Panc1 (cell line): ENCODE measurements at regions not wholly inside any gene's neighbourhood (a gene's known extent, or its start where the extent isn't known, plus 50 kb on each side); places are given as distances from the start of the nearest gene placed in this dataset.

Source experiments
- ATAC-seq: fragments of 200-7000 bp; cut with Tn5 transposase; 2 replicates; pipeline ENCODE4 v1.9.1; 2020; ENCODE audit warnings: mild to moderate bottlenecking, moderate library complexity
- BruUV-seq: library from RNA; stranded (reverse); fragments of 400-500 nt; replicated peaks from 2 replicates; lab custom pipeline; 2021; lab: Mats Ljungman, UMichigan
- CTCF ChIA-PET: fragments of 300-600 bp; sonication (Branson Sonifier 250); formaldehyde crosslinking; loops from one replicate; lab custom pipeline; 2022; ENCODE audit warnings: antibody characterized with exemption; lab: Charles Lee
- POLR2A ChIA-PET: fragments of 300-600 bp; sonication (Branson Sonifier 250); formaldehyde crosslinking; loops from one replicate; lab custom pipeline; 2022; ENCODE audit warnings: antibody characterized with exemption; lab: Charles Lee
- DNase-seq: peaks from one replicate; pipeline ENCODE4 v3.0.0-alpha.2; 2010; ENCODE audit warnings: low read depth, low spot score
- H3K27ac ChIP-seq: 2 replicates; pipeline ENCODE4 v1.5.1; 2011; ENCODE audit warnings: mild to moderate bottlenecking, low read length, inconsistent platforms
- H3K27me3 ChIP-seq: fragments of 200-500 bp; sonication (Bioruptor generic); 2 replicates; pipeline ENCODE4 v1.6.0; 2014; ENCODE audit warnings: low read length, inconsistent platforms; ENCODE audit not compliant: control insufficient read depth, insufficient read depth
- H3K36me3 ChIP-seq: fragments of 200-500 bp; sonication (Bioruptor generic); 2 replicates; pipeline ENCODE4 v1.5.1; 2014; ENCODE audit warnings: inconsistent platforms, mild to moderate bottlenecking, low read length, moderate library complexity; ENCODE audit not compliant: control insufficient read depth, insufficient read depth
- H3K4me1 ChIP-seq: 2 replicates; pipeline ENCODE4 v1.5.1; 2011; ENCODE audit warnings: inconsistent platforms, mild to moderate bottlenecking, low read length, moderate library complexity; ENCODE audit not compliant: control insufficient read depth, insufficient read depth
- H3K4me3 ChIP-seq, 2 experiments: 2 replicates each; pipeline ENCODE4 v1.5.1; 2011 to 2012; ENCODE audit warnings: low read depth in 2 of 2, low read length in 2 of 2, mild to moderate bottlenecking in 2 of 2, inconsistent platforms in 1 of 2, moderate library complexity in 1 of 2
- H3K9me3 ChIP-seq: fragments of 200-500 bp; sonication (Bioruptor generic); 2 replicates; pipeline ENCODE4 v1.5.1; 2014; ENCODE audit warnings: low read depth, mild to moderate bottlenecking, inconsistent platforms, low read length, moderate library complexity; ENCODE audit not compliant: control insufficient read depth, insufficient read depth
- CTCF ChIP-seq: fragments of 450-650 bp; IDR thresholded peaks from 2 replicates; pipeline ENCODE4 v1.5.1; 2017; ENCODE audit warnings: mild to moderate bottlenecking
- POLR2AphosphoS5 ChIP-seq: IDR thresholded peaks from 2 replicates; pipeline ENCODE4 v1.6.1; 2012; ENCODE audit warnings: mild to moderate bottlenecking, low read depth, low read length, moderate library complexity
- SIN3A ChIP-seq: IDR thresholded peaks from 2 replicates; pipeline ENCODE4 v1.6.1; 2012; ENCODE audit warnings: low read depth, mild to moderate bottlenecking, low read length, moderate library complexity, borderline replicate concordance; ENCODE audit not compliant: insufficient read depth
- TCF7L2 ChIP-seq: IDR thresholded peaks from 2 replicates; pipeline ENCODE4 v1.6.1; 2011; ENCODE audit warnings: mild to moderate bottlenecking, low read depth, low read length, inconsistent platforms
- in situ Hi-C: cut with HindIII; loops from 2 replicates; pipeline ENCODE4 v1.10.0; 2016; ENCODE audit warnings: low sequenced_read_pairs, low pct_unique_long_range_greater_than_20kb
- intact Hi-C: fragments of 100-400 bp; cut with micrococcal nuclease; formaldehyde crosslinking; loops from one replicate; pipeline ENCODE4 v1.10.0; 2022; ENCODE audit not compliant: unreplicated experiment
- TF ChIP-seq, protein P1 (sequence below), 2 experiments: IDR thresholded peaks; 2 replicates each; pipeline ENCODE4 v1.6.1; 2011 to 2012; ENCODE audit warnings: low read depth in 2 of 2, control low read depth in 1 of 2, low read length in 1 of 2, mild to moderate bottlenecking in 1 of 2, moderate library complexity in 1 of 2; ENCODE audit not compliant: insufficient read depth in 1 of 2

- H3K9me3 ChIP-seq: no peaks in the 10 kb centered on the region
- no peak for DNase-seq
- in situ Hi-C loops: no loop called here
- ChIA-PET POLR2A (interaction anchor here (0.6 kb wide), 1 partner anchor 1481 kb away, joined by 17 read pairs; no protein-coding TSS in a partner anchor), CTCF (no interaction called here)
- no peak overlapping the region for H3K27ac ChIP-seq
- ATAC-seq: no peak
- H3K4me1 ChIP-seq: no peaks in the 10 kb centered on the region
- TF ChIP-seq SIN3A (no peak), POLR2AphosphoS5 (no peak), CTCF (no peak), TCF7L2 (no peak)
- TF ChIP-seq, protein P1, sequence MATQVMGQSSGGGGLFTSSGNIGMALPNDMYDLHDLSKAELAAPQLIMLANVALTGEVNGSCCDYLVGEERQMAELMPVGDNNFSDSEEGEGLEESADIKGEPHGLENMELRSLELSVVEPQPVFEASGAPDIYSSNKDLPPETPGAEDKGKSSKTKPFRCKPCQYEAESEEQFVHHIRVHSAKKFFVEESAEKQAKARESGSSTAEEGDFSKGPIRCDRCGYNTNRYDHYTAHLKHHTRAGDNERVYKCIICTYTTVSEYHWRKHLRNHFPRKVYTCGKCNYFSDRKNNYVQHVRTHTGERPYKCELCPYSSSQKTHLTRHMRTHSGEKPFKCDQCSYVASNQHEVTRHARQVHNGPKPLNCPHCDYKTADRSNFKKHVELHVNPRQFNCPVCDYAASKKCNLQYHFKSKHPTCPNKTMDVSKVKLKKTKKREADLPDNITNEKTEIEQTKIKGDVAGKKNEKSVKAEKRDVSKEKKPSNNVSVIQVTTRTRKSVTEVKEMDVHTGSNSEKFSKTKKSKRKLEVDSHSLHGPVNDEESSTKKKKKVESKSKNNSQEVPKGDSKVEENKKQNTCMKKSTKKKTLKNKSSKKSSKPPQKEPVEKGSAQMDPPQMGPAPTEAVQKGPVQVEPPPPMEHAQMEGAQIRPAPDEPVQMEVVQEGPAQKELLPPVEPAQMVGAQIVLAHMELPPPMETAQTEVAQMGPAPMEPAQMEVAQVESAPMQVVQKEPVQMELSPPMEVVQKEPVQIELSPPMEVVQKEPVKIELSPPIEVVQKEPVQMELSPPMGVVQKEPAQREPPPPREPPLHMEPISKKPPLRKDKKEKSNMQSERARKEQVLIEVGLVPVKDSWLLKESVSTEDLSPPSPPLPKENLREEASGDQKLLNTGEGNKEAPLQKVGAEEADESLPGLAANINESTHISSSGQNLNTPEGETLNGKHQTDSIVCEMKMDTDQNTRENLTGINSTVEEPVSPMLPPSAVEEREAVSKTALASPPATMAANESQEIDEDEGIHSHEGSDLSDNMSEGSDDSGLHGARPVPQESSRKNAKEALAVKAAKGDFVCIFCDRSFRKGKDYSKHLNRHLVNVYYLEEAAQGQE (IDR thresholded peaks at IDR 0.05; ENCODE audit: insufficient read depth in 1 of 2, low read depth in 2 of 2, low read length in 1 of 2): no peak
- no peaks in the 10 kb centered on the region for H3K27me3 ChIP-seq
- intact Hi-C loops: no loop called here
- no peak overlapping the region for H3K4me3 ChIP-seq
- no TSS peak for BruUV-seq
- no peaks in the 10 kb centered on the region for H3K36me3 ChIP-seq
Observed at GRCh38 chrX:147333821-147334220, 519.3 kb upstream of the CXorf51A start.

GRCh38 chrX:147322496-147322895, 508.0 kb upstream of the CXorf51A start:
- in situ Hi-C loops: no loop called here
- no peak overlapping the region for H3K27ac ChIP-seq
- H3K4me1 ChIP-seq: no peaks in the 10 kb centered on the region
- intact Hi-C loops: no loop called here
- TF ChIP-seq CTCF: no peak
- no peak for TF ChIP-seq SIN3A
- TF ChIP-seq POLR2AphosphoS5: no peak
- TF ChIP-seq, protein P1 (IDR thresholded peaks at IDR 0.05; ENCODE audit: insufficient read depth in 1 of 2, low read depth in 2 of 2, low read length in 1 of 2): no peak
- no peak for TF ChIP-seq TCF7L2
- no TSS peak for BruUV-seq
- ChIA-PET CTCF (no interaction called here), POLR2A (no interaction called here)
- DNase-seq (no peak), ATAC-seq (no peak)
- no peaks in the 10 kb centered on the region for H3K36me3 ChIP-seq
- no peak overlapping the region for H3K4me3 ChIP-seq
- no peaks in the 10 kb centered on the region for H3K27me3 ChIP-seq
- H3K9me3 ChIP-seq: no peaks in the 10 kb centered on the region
